H9 (cell line): ENCODE measurements at regions not wholly inside any gene's neighbourhood (a gene's known extent, or its start where the extent isn't known, plus 50 kb on each side); places are given as distances from the start of the nearest gene placed in this dataset.

Experiments
- DNase-seq: peaks from one replicate; pipeline ENCODE4 v3.0.0-alpha.2; 2017
- H2AFZ ChIP-seq: one replicate; pipeline ENCODE4 v1.6.1; 2013; ENCODE audit warnings: mild to moderate bottlenecking, low read length, control low read depth, moderate library complexity
- H2AK5ac ChIP-seq: 2 replicates; pipeline ENCODE4 v1.6.1; 2013; ENCODE audit warnings: low read length, control low read depth, mixed read lengths; ENCODE audit not compliant: insufficient read length
- H2BK120ac ChIP-seq: one replicate; pipeline ENCODE4 v1.6.1; 2013; ENCODE audit warnings: low read depth, mild to moderate bottlenecking, low read length, control low read depth, inconsistent platforms; ENCODE audit not compliant: poor library complexity, severe bottlenecking
- H2BK12ac ChIP-seq: 2 replicates; pipeline ENCODE4 v1.6.1; 2013; ENCODE audit warnings: low read length, control low read depth, mixed read lengths, low read depth; ENCODE audit not compliant: insufficient read length
- H2BK15ac ChIP-seq: 2 replicates; pipeline ENCODE4 v1.6.1; 2013; ENCODE audit warnings: low read depth, low read length, control low read depth
- H2BK20ac ChIP-seq: one replicate; pipeline ENCODE4 v1.6.1; 2013; ENCODE audit warnings: low read depth, mild to moderate bottlenecking, low read length, control low read depth, inconsistent platforms; ENCODE audit not compliant: poor library complexity, severe bottlenecking
- H2BK5ac ChIP-seq: 2 replicates; pipeline ENCODE4 v1.6.1; 2013; ENCODE audit warnings: low read length, control low read depth, mixed read lengths; ENCODE audit not compliant: insufficient read length
- H3K14ac ChIP-seq: 2 replicates; pipeline ENCODE4 v1.6.1; 2013; ENCODE audit warnings: low read length, control low read depth; ENCODE audit not compliant: insufficient read depth
- H3K18ac ChIP-seq: 2 replicates; pipeline ENCODE4 v1.6.1; 2013; ENCODE audit warnings: low read depth, mild to moderate bottlenecking, mixed read lengths, low read length, control low read depth; ENCODE audit not compliant: insufficient read length
- H3K23ac ChIP-seq: 2 replicates; pipeline ENCODE4 v1.6.1; 2013; ENCODE audit warnings: low read length, control low read depth, mixed read lengths, low read depth; ENCODE audit not compliant: insufficient read length
- H3K23me2 ChIP-seq: 2 replicates; pipeline ENCODE4 v1.6.1; 2013; ENCODE audit warnings: low read depth, mild to moderate bottlenecking, mixed read lengths, low read length, control low read depth; ENCODE audit not compliant: insufficient read length, poor library complexity, severe bottlenecking
- H3K27ac ChIP-seq: 2 replicates; pipeline ENCODE4 v1.5.1; 2013; ENCODE audit warnings: low read length, control low read depth, mixed read lengths, low read depth; ENCODE audit not compliant: insufficient read length
- H3K27me3 ChIP-seq: 2 replicates; pipeline ENCODE4 v1.6.1; 2013; ENCODE audit warnings: low read length, control low read depth, inconsistent platforms; ENCODE audit not compliant: insufficient read depth
- H3K4ac ChIP-seq: 2 replicates; pipeline ENCODE4 v1.6.1; 2013; ENCODE audit warnings: low read depth, mild to moderate bottlenecking, control low read depth, inconsistent platforms, low read length, moderate library complexity
- H3K4me1 ChIP-seq: 2 replicates; pipeline ENCODE4 v1.6.1; 2013; ENCODE audit warnings: low read length, control low read depth, inconsistent platforms; ENCODE audit not compliant: insufficient read depth
- H3K4me2 ChIP-seq: 2 replicates; pipeline ENCODE4 v1.6.1; 2013; ENCODE audit warnings: low read length, control low read depth, mixed read lengths; ENCODE audit not compliant: insufficient read length, insufficient read depth
- H3K56ac ChIP-seq: 2 replicates; pipeline ENCODE4 v1.6.1; 2013; ENCODE audit warnings: low read depth, mild to moderate bottlenecking, mixed read lengths, low read length, control low read depth; ENCODE audit not compliant: insufficient read length
- H3K79me1 ChIP-seq: 2 replicates; pipeline ENCODE4 v1.6.1; 2013; ENCODE audit warnings: low read depth, mild to moderate bottlenecking, moderate library complexity, low read length, control low read depth, inconsistent platforms; ENCODE audit not compliant: insufficient read depth, poor library complexity, severe bottlenecking
- H3K79me2 ChIP-seq: 2 replicates; pipeline ENCODE4 v1.6.1; 2013; ENCODE audit warnings: low read length, control low read depth, inconsistent platforms; ENCODE audit not compliant: insufficient read depth
- H3K9ac ChIP-seq: 2 replicates; pipeline ENCODE4 v1.6.1; 2013; ENCODE audit warnings: low read length, control low read depth, mixed read lengths; ENCODE audit not compliant: insufficient read length; ENCODE audit errors: extremely low read depth
- H3K9me3 ChIP-seq: one replicate; pipeline ENCODE4 v1.6.1; 2013; ENCODE audit warnings: low read depth, low read length, inconsistent platforms; ENCODE audit not compliant: control insufficient read depth
- H3T11ph ChIP-seq: one replicate; pipeline ENCODE4 v1.6.1; 2013; ENCODE audit warnings: mild to moderate bottlenecking, low read length, control low read depth, inconsistent platforms
- H4K20me1 ChIP-seq: one replicate; pipeline ENCODE4 v1.6.1; 2013; ENCODE audit not compliant: control insufficient read depth, insufficient read length, insufficient read depth
- H4K5ac ChIP-seq: 2 replicates; pipeline ENCODE4 v1.6.1; 2013; ENCODE audit warnings: low read depth, mild to moderate bottlenecking, mixed read lengths, low read length, control low read depth; ENCODE audit not compliant: insufficient read length
- H4K8ac ChIP-seq: replicated peaks from 2 replicates; pipeline ENCODE4 v1.6.1; 2013; ENCODE audit warnings: low read length, control low read depth, mixed read lengths, low read depth; ENCODE audit not compliant: insufficient read length
- H4K91ac ChIP-seq: 2 replicates; pipeline ENCODE4 v1.6.1; 2013; ENCODE audit warnings: low read depth, mild to moderate bottlenecking, moderate library complexity, mixed read lengths, low read length, control low read depth; ENCODE audit not compliant: insufficient read length
- H3K27ac Mint-ChIP-seq, 3 experiments: 2 replicates in 2 of 3; 3 replicates in 1 of 3; pipeline ENCODE4 v1.8.0; 2020 to 2021; ENCODE audit warnings: mixed read lengths in 3 of 3, mild to moderate bottlenecking in 1 of 3, moderate library complexity in 1 of 3
- H3K27me3 Mint-ChIP-seq: 2 replicates; pipeline ENCODE4 v1.8.0; 2021; ENCODE audit warnings: low read depth, mild to moderate bottlenecking, moderate library complexity, mixed read lengths
- H3K36me3 Mint-ChIP-seq, 3 experiments: 2 replicates in 2 of 3; 3 replicates in 1 of 3; pipeline ENCODE4 v1.8.0; 2020 to 2021; ENCODE audit warnings: low read depth in 3 of 3, mixed read lengths in 3 of 3; ENCODE audit not compliant: insufficient read depth in 1 of 3
- H3K4me1 Mint-ChIP-seq, 2 experiments: 2 replicates each; pipeline ENCODE4 v1.8.0; 2020; ENCODE audit warnings: mixed read lengths in 2 of 2
- H3K4me3 Mint-ChIP-seq, 2 experiments: 2 replicates in 1 of 2; 3 replicates in 1 of 2; pipeline ENCODE4 v1.8.0; 2020 to 2021; ENCODE audit warnings: mild to moderate bottlenecking in 2 of 2, mixed read lengths in 2 of 2, moderate library complexity in 1 of 2
- H3K9me3 Mint-ChIP-seq, 2 experiments: 2 replicates in 1 of 2; 3 replicates in 1 of 2; pipeline ENCODE4 v1.8.0; 2020; ENCODE audit warnings: mild to moderate bottlenecking in 2 of 2, mixed read lengths in 2 of 2, moderate library complexity in 1 of 2
- WGBS: extraction: QIAGEN DNeasy Blood & Tissue Kit; methylation state at CpG from one replicate; pipeline ENCODE4 v1.1.7; 2013; ENCODE audit warnings: missing lambda C conversion rate, low lambda C conversion rate, mixed read lengths; ENCODE audit not compliant: insufficient read length; ENCODE audit errors: extremely low coverage; 5-methylcytosine and 5-hydroxymethylcytosine counted together
- TF ChIP-seq, protein P1 (sequence below): fragments of 200-600 bp; sonication (generic); conservative IDR thresholded peaks from 3 replicates; pipeline ENCODE4 v1.8.0; 2021; ENCODE audit warnings: antibody characterized with exemption, mild to moderate bottlenecking

DNA sequence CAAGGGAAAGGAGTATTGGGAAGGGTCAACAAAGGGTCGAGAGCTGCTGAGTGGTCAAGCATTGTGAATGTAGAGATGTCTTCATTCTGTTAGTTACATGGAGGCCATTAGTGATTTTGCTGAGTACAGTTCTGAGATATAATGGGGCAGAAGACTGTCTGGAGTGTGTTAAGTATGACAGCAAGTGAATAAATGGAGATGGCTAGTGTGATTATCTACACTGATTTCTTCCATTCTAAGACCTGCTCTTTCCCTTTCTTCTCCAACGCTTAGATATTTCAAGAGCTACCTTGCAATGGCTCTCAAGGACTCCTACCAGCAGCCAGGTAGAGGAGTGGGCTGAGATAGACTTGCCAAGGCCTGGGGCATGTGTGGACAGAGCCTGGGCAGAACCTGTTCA is 216.5 kb downstream of the MFSD1 start:
- H3K9me3 Mint-ChIP-seq, result no peaks in the 10 kb centered on the region; a peak in 4 of 5 replicates
- Histone ChIP-seq H3K14ac (no peak overlapping the region), H4K91ac (no peak overlapping the region), H3K23ac (no peak overlapping the region), H3K27me3 (no peaks in the 10 kb centered on the region), H3K9ac (no peak overlapping the region), H3K56ac (no peak overlapping the region), H3K79me1 (no peaks in the 10 kb centered on the region), H2BK5ac (no peak overlapping the region), H3K23me2 (no peaks in the 10 kb centered on the region), H2BK12ac (no peak overlapping the region), H2AK5ac (no peak overlapping the region), H4K5ac (no peak overlapping the region), H2BK120ac (no peak overlapping the region), H3K4me2 (no peak overlapping the region), H2BK20ac (no peak overlapping the region), H2AFZ (no peak overlapping the region), H4K20me1 (no peaks in the 10 kb centered on the region), H3K18ac (no peak overlapping the region), H3K9me3 (peaks cover 5% of the 10 kb centered on the region), H3K27ac (no peak overlapping the region), H3K4me1 (no peaks in the 10 kb centered on the region), H4K8ac (no peak overlapping the region), H2BK15ac (no peak overlapping the region), H3K79me2 (no peaks in the 10 kb centered on the region), H3T11ph (no peak overlapping the region), H3K4ac (no peak overlapping the region)
- no peaks in the 10 kb centered on the region for H3K4me1 Mint-ChIP-seq
- no CpG with 5 or more reads among the region's 2 CpGs for WGBS
- H3K27ac Mint-ChIP-seq, result no peak overlapping the region
- no peaks in the 10 kb centered on the region for H3K27me3 Mint-ChIP-seq
- H3K4me3 Mint-ChIP-seq, result no peak overlapping the region
- TF ChIP-seq, protein P1, sequence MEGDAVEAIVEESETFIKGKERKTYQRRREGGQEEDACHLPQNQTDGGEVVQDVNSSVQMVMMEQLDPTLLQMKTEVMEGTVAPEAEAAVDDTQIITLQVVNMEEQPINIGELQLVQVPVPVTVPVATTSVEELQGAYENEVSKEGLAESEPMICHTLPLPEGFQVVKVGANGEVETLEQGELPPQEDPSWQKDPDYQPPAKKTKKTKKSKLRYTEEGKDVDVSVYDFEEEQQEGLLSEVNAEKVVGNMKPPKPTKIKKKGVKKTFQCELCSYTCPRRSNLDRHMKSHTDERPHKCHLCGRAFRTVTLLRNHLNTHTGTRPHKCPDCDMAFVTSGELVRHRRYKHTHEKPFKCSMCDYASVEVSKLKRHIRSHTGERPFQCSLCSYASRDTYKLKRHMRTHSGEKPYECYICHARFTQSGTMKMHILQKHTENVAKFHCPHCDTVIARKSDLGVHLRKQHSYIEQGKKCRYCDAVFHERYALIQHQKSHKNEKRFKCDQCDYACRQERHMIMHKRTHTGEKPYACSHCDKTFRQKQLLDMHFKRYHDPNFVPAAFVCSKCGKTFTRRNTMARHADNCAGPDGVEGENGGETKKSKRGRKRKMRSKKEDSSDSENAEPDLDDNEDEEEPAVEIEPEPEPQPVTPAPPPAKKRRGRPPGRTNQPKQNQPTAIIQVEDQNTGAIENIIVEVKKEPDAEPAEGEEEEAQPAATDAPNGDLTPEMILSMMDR, result no peak
- peaks cover 0 to 5% (median 3%) of the 10 kb centered on the region in 3 experiments; a peak in 3 of 7 replicates for H3K36me3 Mint-ChIP-seq
- DNase-seq, result no peak
